ENCODE measurements at regions not wholly inside any gene's neighbourhood (a gene's known extent, or its start where the extent isn't known, plus 50 kb on each side); places are given as distances from the start of the nearest gene placed in this dataset.

- peak in 2 of 3 donors; percentile 50 to 76 for DNase-seq (ENCODE audit: low read depth in 2 of 3, low spot score in 2 of 3)
These were observed 302.0 kb downstream of the DUSP10 start for GRCh38 chr1:221439747-221440501.

- peak in 2 of 3 donors; percentile 54 to 67 for DNase-seq (ENCODE audit: low read depth in 2 of 3, low spot score in 2 of 3)
These were observed 301.2 kb downstream of the DUSP10 start for GRCh38 chr1:221440658-221441057.

GRCh38 chr1:221442056-221442455 is 299.8 kb downstream of the DUSP10 start:
- DNase-seq (ENCODE audit: low read depth in 2 of 3, low spot score in 2 of 3) = no peak

GRCh38 chr1:221444346-221444745 is 297.5 kb downstream of the DUSP10 start:
- DNase-seq (ENCODE audit: low read depth in 2 of 3, low spot score in 2 of 3) = no peak

- no peak for DNase-seq (ENCODE audit: low read depth in 2 of 3, low spot score in 2 of 3)
These were observed 293.2 kb downstream of the DUSP10 start for GRCh38 chr1:221448585-221449175.

GRCh38 chr1:221449194-221449593 is 292.7 kb downstream of the DUSP10 start:
- DNase-seq (ENCODE audit: low read depth in 2 of 3, low spot score in 2 of 3) = no peak

- DNase-seq (ENCODE audit: low read depth in 2 of 3, low spot score in 2 of 3) = no peak
These were observed 292.0 kb downstream of the DUSP10 start for GRCh38 chr1:221449801-221450470.

GRCh38 chr1:221451741-221452140 is 290.1 kb downstream of the DUSP10 start:
- no peak for DNase-seq (ENCODE audit: low read depth in 2 of 3, low spot score in 2 of 3)

- DNase-seq (ENCODE audit: low read depth in 2 of 3, low spot score in 2 of 3) = no peak
These were observed 287.8 kb downstream of the DUSP10 start for GRCh38 chr1:221454096-221454495.

GRCh38 chr1:221456918-221457317 is 285.0 kb downstream of the DUSP10 start:
- DNase-seq (ENCODE audit: low read depth in 2 of 3, low spot score in 2 of 3) = no peak

GRCh38 chr1:221457685-221458446 is 284.0 kb downstream of the DUSP10 start:
- DNase-seq (ENCODE audit: low read depth in 2 of 3, low spot score in 2 of 3) = no peak

GRCh38 chr1:221458447-221459156 is 283.3 kb downstream of the DUSP10 start:
- no peak for DNase-seq (ENCODE audit: low read depth in 2 of 3, low spot score in 2 of 3)

GRCh38 chr1:221459558-221459957 is 282.3 kb downstream of the DUSP10 start:
- DNase-seq (ENCODE audit: low read depth in 2 of 3, low spot score in 2 of 3) = no peak

GRCh38 chr1:221462345-221462744 is 279.5 kb downstream of the DUSP10 start:
- DNase-seq (ENCODE audit: low read depth in 2 of 3, low spot score in 2 of 3) = no peak

- DNase-seq (ENCODE audit: low read depth in 2 of 3, low spot score in 2 of 3) = no peak
These were observed 273.3 kb downstream of the DUSP10 start for GRCh38 chr1:221468546-221468945.

- DNase-seq (ENCODE audit: low read depth in 2 of 3, low spot score in 2 of 3) = no peak
These were observed 272.4 kb downstream of the DUSP10 start for GRCh38 chr1:221469476-221469875.

- DNase-seq (ENCODE audit: low read depth in 2 of 3, low spot score in 2 of 3) = no peak
These were observed 271.7 kb downstream of the DUSP10 start for GRCh38 chr1:221470000-221470698.

- no peak for DNase-seq (ENCODE audit: low read depth in 2 of 3, low spot score in 2 of 3)
These were observed 268.5 kb downstream of the DUSP10 start for GRCh38 chr1:221473411-221473810.

GRCh38 chr1:221477252-221477651 is 264.6 kb downstream of the DUSP10 start:
- no peak for DNase-seq (ENCODE audit: low read depth in 2 of 3, low spot score in 2 of 3)
